ENCODE measurements at regions not wholly inside any gene's neighbourhood (a gene's known extent, or its start where the extent isn't known, plus 50 kb on each side); places are given as distances from the start of the nearest gene placed in this dataset.

GRCh38 chr16:23013484-23013883 is 135.8 kb downstream of the USP31 start:
- Histone ChIP-seq H3K27me3 (no peaks in the 10 kb centered on the region), H3K4me3 (no peak overlapping the region), H3K4me1 (no peaks in the 10 kb centered on the region), H3K9me3 (no peaks in the 10 kb centered on the region), H3K36me3 (no peaks in the 10 kb centered on the region), H3K27ac (no peak overlapping the region)
- no peak for TF ChIP-seq CTCF (IDR thresholded peaks at IDR 0.05)
- DNase-seq (ENCODE audit: low spot score in 2 of 2) = no peak
- intact Hi-C loops (cut with DNase I) = no loop called here

- Histone ChIP-seq H3K9me3 (no peaks in the 10 kb centered on the region), H3K27me3 (no peaks in the 10 kb centered on the region), H3K4me1 (no peaks in the 10 kb centered on the region), H3K27ac (no peak overlapping the region), H3K36me3 (no peaks in the 10 kb centered on the region), H3K4me3 (no peak overlapping the region)
- no peak for TF ChIP-seq CTCF (IDR thresholded peaks at IDR 0.05)
- intact Hi-C loops (cut with DNase I) = no loop called here
- no peak for DNase-seq (ENCODE audit: low spot score in 2 of 2)
Measured at GRCh38 chr16:23009075-23009474, 140.2 kb downstream of the USP31 start.

- Histone ChIP-seq H3K27ac (no peak overlapping the region), H3K4me1 (no peaks in the 10 kb centered on the region), H3K9me3 (no peaks in the 10 kb centered on the region), H3K36me3 (no peaks in the 10 kb centered on the region), H3K27me3 (no peaks in the 10 kb centered on the region), H3K4me3 (no peak overlapping the region)
- no peak for DNase-seq (ENCODE audit: low spot score in 2 of 2)
- no peak for TF ChIP-seq CTCF (IDR thresholded peaks at IDR 0.05)
- intact Hi-C loops (cut with DNase I) = no loop called here
Measured at GRCh38 chr16:23008041-23008440, 141.2 kb downstream of the USP31 start.

GRCh38 chr16:23006380-23006779 is 142.9 kb downstream of the USP31 start:
- no peak for TF ChIP-seq CTCF (IDR thresholded peaks at IDR 0.05)
- intact Hi-C loops (cut with DNase I) = no loop called here
- no peaks in the 10 kb centered on the region for H3K36me3 ChIP-seq
- no peak for DNase-seq (ENCODE audit: low spot score in 2 of 2)
- H3K4me1 ChIP-seq = no peaks in the 10 kb centered on the region
- H3K9me3 ChIP-seq = no peaks in the 10 kb centered on the region
- no peaks in the 10 kb centered on the region for H3K27me3 ChIP-seq
- H3K27ac ChIP-seq = no peak overlapping the region
- no peak overlapping the region for H3K4me3 ChIP-seq

- intact Hi-C loops (cut with DNase I) = no loop called here
- H3K9me3 ChIP-seq = no peaks in the 10 kb centered on the region
Measured at GRCh38 chr16:23005951-23006350, 143.3 kb downstream of the USP31 start.

More at GRCh38 chr16:23005951-23006350, 143.3 kb downstream of the USP31 start:
- TF ChIP-seq CTCF (IDR thresholded peaks at IDR 0.05) = no peak
- no peaks in the 10 kb centered on the region for H3K36me3 ChIP-seq
- no peak overlapping the region for H3K27ac ChIP-seq
- no peak overlapping the region for H3K4me3 ChIP-seq
- H3K4me1 ChIP-seq = no peaks in the 10 kb centered on the region
- H3K27me3 ChIP-seq = no peaks in the 10 kb centered on the region
- no peak for DNase-seq (ENCODE audit: low spot score in 2 of 2)

Measured in ascending aorta (tissue), 2 donors.